ENCODE measurements at regions not wholly inside any gene's neighbourhood (a gene's known extent, or its start where the extent isn't known, plus 50 kb on each side); places are given as distances from the start of the nearest gene placed in this dataset.

- DNase-seq (ENCODE audit: low read depth in 1 of 2, low spot score in 1 of 2): no peak
- no peak for TF ChIP-seq JUND (IDR thresholded peaks at IDR 0.05; ENCODE audit: low read depth)
- in situ Hi-C loops (cut with HindIII; ENCODE audit: low pct_unique_long_range_greater_than_20kb, low sequenced_read_pairs): no loop called here
Observed at GRCh38 chr21:39021478-39021832, 161.8 kb downstream of the PSMG1 start.

- no peak for TF ChIP-seq JUND (IDR thresholded peaks at IDR 0.05; ENCODE audit: low read depth)
- in situ Hi-C loops (cut with HindIII; ENCODE audit: low pct_unique_long_range_greater_than_20kb, low sequenced_read_pairs): no loop called here
- no peak for DNase-seq (ENCODE audit: low read depth in 1 of 2, low spot score in 1 of 2)
Observed at GRCh38 chr21:39020751-39021477, 162.3 kb downstream of the PSMG1 start.

DNA sequence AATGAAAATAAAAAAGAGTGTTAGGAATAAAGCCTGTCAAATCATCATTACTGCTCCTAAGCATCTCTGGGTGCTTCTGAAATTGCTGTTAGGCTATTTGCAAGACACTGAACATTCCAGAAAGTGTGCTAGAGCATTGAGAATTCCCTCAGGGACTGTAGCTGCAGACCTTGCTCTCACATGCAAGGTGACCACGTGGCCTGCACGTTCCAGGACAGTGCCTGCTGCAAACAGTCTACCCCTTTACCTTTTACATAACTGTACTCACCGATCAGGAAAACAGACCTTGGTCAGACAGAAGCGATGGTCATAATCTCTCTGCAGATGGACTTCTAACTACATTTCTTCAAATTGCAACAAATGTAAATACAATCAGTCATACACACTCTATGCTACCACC lies 164.5 kb downstream of the PSMG1 start:
- in situ Hi-C loops (cut with HindIII; ENCODE audit: low pct_unique_long_range_greater_than_20kb, low sequenced_read_pairs): no loop called here
- no peak for TF ChIP-seq JUND (IDR thresholded peaks at IDR 0.05; ENCODE audit: low read depth)
- DNase-seq (ENCODE audit: low read depth in 1 of 2, low spot score in 1 of 2): no peak

- no peak for DNase-seq (ENCODE audit: low read depth in 1 of 2, low spot score in 1 of 2)
- in situ Hi-C loops (cut with HindIII; ENCODE audit: low pct_unique_long_range_greater_than_20kb, low sequenced_read_pairs): no loop called here
- TF ChIP-seq JUND (IDR thresholded peaks at IDR 0.05; ENCODE audit: low read depth): no peak
Observed at GRCh38 chr21:39016740-39017315, 166.4 kb downstream of the PSMG1 start.

GRCh38 chr21:39014747-39015146 lies 168.5 kb downstream of the PSMG1 start:
- in situ Hi-C loops (cut with HindIII; ENCODE audit: low pct_unique_long_range_greater_than_20kb, low sequenced_read_pairs): no loop called here
- no peak for DNase-seq (ENCODE audit: low read depth in 1 of 2, low spot score in 1 of 2)
- no peak for TF ChIP-seq JUND (IDR thresholded peaks at IDR 0.05; ENCODE audit: low read depth)

DNA sequence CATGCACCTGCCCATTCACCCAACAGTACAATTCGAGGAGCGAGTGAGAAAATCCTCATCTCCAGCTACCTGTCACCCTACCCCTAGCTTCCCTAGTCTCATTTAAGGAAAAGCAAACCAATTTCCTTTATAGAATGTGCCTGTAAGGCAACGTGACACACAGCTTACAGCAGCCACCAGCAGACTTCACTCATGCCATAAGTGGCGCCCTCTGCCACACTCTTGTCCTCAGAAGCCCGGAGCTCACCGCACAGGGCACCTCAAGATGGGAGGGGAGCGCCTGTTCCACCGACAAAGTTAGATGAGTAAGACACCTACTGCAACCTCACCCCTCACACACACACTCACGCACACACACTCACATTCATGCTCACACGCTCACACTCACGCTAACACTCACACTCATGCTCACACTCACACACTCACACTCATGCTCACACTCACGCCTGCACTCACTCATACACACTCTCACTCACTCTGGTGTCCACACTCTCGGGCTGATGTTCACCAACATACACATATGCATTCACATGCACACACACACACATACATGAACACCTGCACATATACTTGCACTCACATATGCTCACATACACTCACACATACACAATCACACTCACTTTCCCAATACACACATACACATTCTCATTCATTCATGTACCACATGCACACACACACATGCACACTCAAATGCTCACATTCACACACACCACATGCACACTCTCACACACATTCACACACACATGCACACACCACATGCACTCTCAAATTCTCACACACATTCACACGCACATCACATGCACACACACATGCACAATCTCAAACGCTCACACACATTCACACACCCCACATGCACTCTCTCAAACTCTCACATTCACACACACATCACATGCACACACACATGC lies 170.7 kb downstream of the PSMG1 start:
- TF ChIP-seq JUND (IDR thresholded peaks at IDR 0.05; ENCODE audit: low read depth): no peak
- in situ Hi-C loops (cut with HindIII; ENCODE audit: low pct_unique_long_range_greater_than_20kb, low sequenced_read_pairs): no loop called here
- DNase-seq (ENCODE audit: low read depth in 1 of 2, low spot score in 1 of 2): no peak

- no peak for TF ChIP-seq JUND (IDR thresholded peaks at IDR 0.05; ENCODE audit: low read depth)
- no peak for DNase-seq (ENCODE audit: low read depth in 1 of 2, low spot score in 1 of 2)
- in situ Hi-C loops (cut with HindIII; ENCODE audit: low pct_unique_long_range_greater_than_20kb, low sequenced_read_pairs): no loop called here
Observed at GRCh38 chr21:39011911-39012310, 171.3 kb downstream of the PSMG1 start.

- no peak for DNase-seq (ENCODE audit: low read depth in 1 of 2, low spot score in 1 of 2)
- in situ Hi-C loops (cut with HindIII; ENCODE audit: low pct_unique_long_range_greater_than_20kb, low sequenced_read_pairs): no loop called here
- no peak for TF ChIP-seq JUND (IDR thresholded peaks at IDR 0.05; ENCODE audit: low read depth)
Observed at GRCh38 chr21:39010629-39011404, 172.4 kb downstream of the PSMG1 start.

GRCh38 chr21:39009587-39010225 lies 173.5 kb downstream of the PSMG1 start:
- in situ Hi-C loops (cut with HindIII; ENCODE audit: low pct_unique_long_range_greater_than_20kb, low sequenced_read_pairs): no loop called here

GRCh38 chr21:39007985-39008384 lies 175.3 kb downstream of the PSMG1 start:
- no peak for DNase-seq (ENCODE audit: low read depth in 1 of 2, low spot score in 1 of 2)
- in situ Hi-C loops (cut with HindIII; ENCODE audit: low pct_unique_long_range_greater_than_20kb, low sequenced_read_pairs): no loop called here
- no peak for TF ChIP-seq JUND (IDR thresholded peaks at IDR 0.05; ENCODE audit: low read depth)

More at GRCh38 chr21:39009587-39010225, 173.5 kb downstream of the PSMG1 start:
- TF ChIP-seq JUND (IDR thresholded peaks at IDR 0.05; ENCODE audit: low read depth): no peak
- no peak for DNase-seq (ENCODE audit: low read depth in 1 of 2, low spot score in 1 of 2)

DNA sequence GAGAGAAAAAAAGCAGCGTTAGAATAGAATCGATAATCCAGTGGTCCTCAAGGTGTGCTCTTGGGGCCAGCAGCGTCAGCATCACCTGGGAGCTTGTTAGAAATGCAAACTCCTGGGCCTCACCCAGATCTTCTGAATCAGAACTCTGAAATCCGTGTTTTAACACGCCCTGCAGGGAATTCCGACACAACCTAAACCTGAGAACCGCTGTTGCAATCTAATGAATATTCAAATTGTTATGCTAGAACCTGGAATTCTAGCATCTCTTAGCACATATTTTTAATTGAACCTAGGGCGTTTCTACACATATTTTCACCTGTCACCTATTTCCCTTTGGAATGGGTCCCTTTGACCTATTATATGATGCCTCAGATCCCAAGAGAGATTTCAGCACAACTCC lies 175.7 kb downstream of the PSMG1 start:
- TF ChIP-seq JUND (IDR thresholded peaks at IDR 0.05; ENCODE audit: low read depth): no peak
- DNase-seq (ENCODE audit: low read depth in 1 of 2, low spot score in 1 of 2): peak in 1 of 2 experiments; percentile 27
- in situ Hi-C loops (cut with HindIII; ENCODE audit: low pct_unique_long_range_greater_than_20kb, low sequenced_read_pairs): no loop called here
